Progenitor cell of endocrine pancreas (in vitro differentiated cells): ENCODE measurements at regions not wholly inside any gene's neighbourhood (a gene's known extent, or its start where the extent isn't known, plus 50 kb on each side); places are given as distances from the start of the nearest gene placed in this dataset.
A peak's percentile ranks its signal among the peaks of the same experiment; 100 is the strongest.

Experiments
- DNase-seq: peaks from one replicate; pipeline ENCODE4 v3.0.0; 2021; ENCODE audit warnings: low spot score; ENCODE audit not compliant: unreplicated experiment
- H3K27ac Mint-ChIP-seq: 2 replicates; pipeline ENCODE4 v1.8.0; 2021; ENCODE audit warnings: mild to moderate bottlenecking, moderate library complexity, mixed read lengths
- H3K27me3 Mint-ChIP-seq: 2 replicates; pipeline ENCODE4 v1.8.0; 2021; ENCODE audit warnings: mixed read lengths
- H3K36me3 Mint-ChIP-seq: 2 replicates; pipeline ENCODE4 v1.8.0; 2022; ENCODE audit warnings: mixed read lengths; ENCODE audit not compliant: insufficient read depth
- H3K4me1 Mint-ChIP-seq: 2 replicates; pipeline ENCODE4 v1.8.0; 2021; ENCODE audit warnings: low read depth, mixed read lengths
- H3K4me3 Mint-ChIP-seq: 2 replicates; pipeline ENCODE4 v1.8.0; 2021; ENCODE audit warnings: low read depth, mild to moderate bottlenecking, moderate library complexity, mixed read lengths
- H3K9me3 Mint-ChIP-seq: 2 replicates; pipeline ENCODE4 v1.8.0; 2021; ENCODE audit warnings: low read depth, mixed read lengths
- TF ChIP-seq, protein P1 (sequence below): fragments of 200-600 bp; sonication (generic); IDR thresholded peaks from one replicate; pipeline ENCODE4 v1.5.0; 2021; ENCODE audit warnings: antibody characterized with exemption, mild to moderate bottlenecking; ENCODE audit not compliant: unreplicated experiment

DNA sequence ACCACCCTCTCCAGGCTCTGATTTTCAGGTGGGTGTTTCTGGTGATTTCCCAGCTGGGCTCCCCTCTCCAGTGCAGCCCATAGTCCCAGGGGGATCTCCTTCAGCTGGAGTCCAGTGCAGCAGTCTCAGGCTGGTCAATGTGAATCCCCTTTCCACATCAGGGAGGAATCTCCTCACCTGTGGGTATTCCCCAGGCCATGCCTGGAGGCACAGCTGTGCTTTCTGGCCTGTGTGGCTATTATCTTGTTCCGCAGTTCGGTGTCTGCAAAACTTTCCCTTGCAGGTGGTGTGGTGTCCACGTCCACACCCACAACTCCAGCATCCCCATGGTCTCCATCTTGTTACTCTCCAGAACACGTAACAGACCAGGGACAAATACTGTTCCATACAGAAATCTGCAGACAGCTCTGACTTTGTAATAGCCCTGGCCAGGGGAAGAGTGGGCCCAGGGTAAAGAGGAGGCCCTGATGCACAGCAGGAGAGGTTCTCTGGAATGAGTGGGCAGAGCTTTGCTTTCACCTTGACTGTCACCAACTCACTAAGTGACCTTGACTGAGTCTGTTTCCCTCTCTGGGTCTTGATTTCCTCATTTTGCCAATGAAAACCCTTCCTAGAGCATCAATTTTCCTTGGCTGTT, 183.2 kb downstream of the CSNK2A3 start:
- TF ChIP-seq, protein P1, sequence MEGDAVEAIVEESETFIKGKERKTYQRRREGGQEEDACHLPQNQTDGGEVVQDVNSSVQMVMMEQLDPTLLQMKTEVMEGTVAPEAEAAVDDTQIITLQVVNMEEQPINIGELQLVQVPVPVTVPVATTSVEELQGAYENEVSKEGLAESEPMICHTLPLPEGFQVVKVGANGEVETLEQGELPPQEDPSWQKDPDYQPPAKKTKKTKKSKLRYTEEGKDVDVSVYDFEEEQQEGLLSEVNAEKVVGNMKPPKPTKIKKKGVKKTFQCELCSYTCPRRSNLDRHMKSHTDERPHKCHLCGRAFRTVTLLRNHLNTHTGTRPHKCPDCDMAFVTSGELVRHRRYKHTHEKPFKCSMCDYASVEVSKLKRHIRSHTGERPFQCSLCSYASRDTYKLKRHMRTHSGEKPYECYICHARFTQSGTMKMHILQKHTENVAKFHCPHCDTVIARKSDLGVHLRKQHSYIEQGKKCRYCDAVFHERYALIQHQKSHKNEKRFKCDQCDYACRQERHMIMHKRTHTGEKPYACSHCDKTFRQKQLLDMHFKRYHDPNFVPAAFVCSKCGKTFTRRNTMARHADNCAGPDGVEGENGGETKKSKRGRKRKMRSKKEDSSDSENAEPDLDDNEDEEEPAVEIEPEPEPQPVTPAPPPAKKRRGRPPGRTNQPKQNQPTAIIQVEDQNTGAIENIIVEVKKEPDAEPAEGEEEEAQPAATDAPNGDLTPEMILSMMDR: no peak
- Mint-ChIP-seq H3K27ac (no peak overlapping the region), H3K9me3 (no peaks in the 10 kb centered on the region), H3K36me3 (no peaks in the 10 kb centered on the region), H3K4me1 (no peaks in the 10 kb centered on the region), H3K27me3 (peaks cover 3% of the 10 kb centered on the region), H3K4me3 (no peak overlapping the region)
- DNase-seq: no peak

DNA sequence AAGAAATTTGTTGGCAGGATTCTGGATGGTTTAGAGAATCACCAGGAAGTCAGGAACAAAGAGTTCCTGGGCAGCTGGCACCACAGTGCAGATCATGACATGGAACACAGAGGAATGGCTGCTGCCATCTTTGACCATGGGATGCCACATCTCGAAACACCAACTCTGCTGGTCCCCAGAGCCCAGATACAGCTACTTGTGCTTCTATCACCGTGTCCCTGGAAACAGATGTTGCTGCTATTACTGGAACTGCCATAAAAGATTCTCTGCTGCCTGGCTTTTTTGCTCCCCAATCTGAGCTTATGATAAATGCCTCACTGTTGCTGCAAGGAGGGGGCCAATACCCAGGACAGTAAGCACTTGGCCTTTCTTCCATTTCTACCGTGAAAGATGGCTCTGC, 185.2 kb downstream of the CSNK2A3 start:
- no peak for DNase-seq
- Mint-ChIP-seq H3K36me3 (no peaks in the 10 kb centered on the region), H3K27me3 (peaks cover 6% of the 10 kb centered on the region), H3K4me1 (peaks cover 6% of the 10 kb centered on the region), H3K27ac (no peak overlapping the region), H3K9me3 (no peaks in the 10 kb centered on the region), H3K4me3 (no peak overlapping the region)
- TF ChIP-seq, protein P1: no peak

DNA sequence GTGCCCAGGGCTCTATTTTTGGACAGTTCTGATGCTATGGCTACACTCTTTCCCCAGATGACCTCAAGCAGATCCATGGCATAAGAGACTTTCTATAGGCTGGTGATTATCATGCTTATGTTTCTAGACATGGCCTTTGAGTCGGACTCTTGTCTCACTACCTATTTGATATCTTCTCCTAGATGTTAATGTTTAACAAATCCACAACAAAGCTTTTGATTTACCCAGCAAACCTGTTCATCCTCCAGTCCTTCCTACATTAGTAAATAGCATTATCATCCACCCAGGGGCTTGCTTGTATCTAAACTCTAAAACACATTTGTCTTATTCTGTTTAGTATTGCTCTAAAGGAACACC, 188.7 kb downstream of the CSNK2A3 start:
- TF ChIP-seq, protein P1: no peak
- no peaks in the 10 kb centered on the region for H3K36me3 Mint-ChIP-seq
- peaks cover 14% of the 10 kb centered on the region for H3K27me3 Mint-ChIP-seq
- no peak overlapping the region for H3K4me3 Mint-ChIP-seq
- no peak overlapping the region for H3K27ac Mint-ChIP-seq
- peaks cover 6% of the 10 kb centered on the region for H3K4me1 Mint-ChIP-seq
- H3K9me3 Mint-ChIP-seq: no peaks in the 10 kb centered on the region
- no peak for DNase-seq

DNA sequence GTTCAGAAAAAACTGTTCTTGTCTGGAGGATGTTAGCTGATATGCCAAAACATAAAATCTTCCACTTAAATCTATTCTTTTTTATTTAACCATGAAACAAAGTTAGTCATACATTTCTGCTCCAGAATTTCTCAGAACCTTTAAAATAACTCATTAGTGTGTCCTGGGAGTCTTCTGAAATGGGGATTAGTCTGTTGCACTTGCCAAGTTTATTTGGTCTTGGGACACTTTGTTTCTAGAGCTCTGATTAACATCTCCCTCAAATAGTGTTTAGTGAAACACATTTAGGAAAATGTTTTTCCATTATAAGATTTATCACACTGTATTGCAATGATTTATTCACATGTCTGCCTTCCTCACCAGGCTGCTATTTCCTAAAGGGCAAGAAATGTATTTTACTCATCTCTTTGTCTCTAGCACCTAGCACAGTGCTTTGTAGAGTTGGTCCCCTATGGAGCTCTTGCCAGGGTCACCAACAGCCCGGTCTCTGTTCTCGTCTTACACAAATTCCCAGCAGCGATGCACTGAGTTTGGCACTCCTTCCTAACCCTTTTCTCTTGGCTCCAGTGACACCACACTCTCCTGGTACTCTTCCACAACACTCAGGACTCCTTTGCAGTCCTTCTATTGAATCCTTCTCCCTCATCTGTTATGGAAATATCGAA, 189.2 kb downstream of the CSNK2A3 start:
- TF ChIP-seq, protein P1: no peak
- Mint-ChIP-seq H3K36me3 (no peaks in the 10 kb centered on the region), H3K4me1 (peaks cover 6% of the 10 kb centered on the region), H3K4me3 (no peak overlapping the region), H3K27ac (no peak overlapping the region), H3K9me3 (no peaks in the 10 kb centered on the region), H3K27me3 (peaks cover 14% of the 10 kb centered on the region)
- no peak for DNase-seq

DNA sequence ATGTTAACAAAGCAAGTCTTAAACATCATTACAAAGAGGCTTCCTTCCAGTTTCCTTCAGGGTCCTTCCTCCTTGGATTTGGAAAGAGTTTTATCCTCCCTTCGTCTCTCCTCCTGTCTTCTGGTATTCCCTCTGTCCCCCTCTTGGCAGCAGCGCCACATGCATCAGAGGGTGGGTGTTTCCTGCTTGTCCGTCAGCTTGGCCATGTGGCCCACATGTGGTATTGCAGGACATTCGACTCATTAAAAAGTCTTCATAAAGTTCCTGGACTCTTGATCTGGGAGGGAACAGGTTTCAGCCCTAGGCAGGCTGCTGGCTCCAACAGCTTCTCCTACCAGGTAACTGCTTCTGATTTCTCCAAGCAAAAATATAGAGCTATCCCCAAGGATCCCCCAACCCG, 189.8 kb downstream of the CSNK2A3 start:
- no peaks in the 10 kb centered on the region for H3K9me3 Mint-ChIP-seq
- peaks cover 14% of the 10 kb centered on the region for H3K27me3 Mint-ChIP-seq
- peaks cover 6% of the 10 kb centered on the region for H3K4me1 Mint-ChIP-seq
- H3K4me3 Mint-ChIP-seq: no peak overlapping the region
- H3K36me3 Mint-ChIP-seq: no peaks in the 10 kb centered on the region
- no peak overlapping the region for H3K27ac Mint-ChIP-seq
- DNase-seq: no peak
- TF ChIP-seq, protein P1: peak; percentile 40
